Gastroesophageal sphincter (tissue), 3 donors: ENCODE measurements at regions not wholly inside any gene's neighbourhood (a gene's known extent, or its start where the extent isn't known, plus 50 kb on each side); places are given as distances from the start of the nearest gene placed in this dataset.

Experiments used
- EP300 ChIP-seq: sonication (generic); formaldehyde crosslinking; IDR thresholded peaks from one replicate; pipeline ENCODE4 v1.6.1; 2017; ENCODE audit warnings: antibody characterized with exemption, mild to moderate bottlenecking
- POLR2A ChIP-seq, 2 donors: fragments of 450-650 bp; IDR thresholded peaks; one replicate each; pipeline ENCODE4 v1.6.1; 2017; ENCODE audit warnings: antibody characterized with exemption in 2 of 2, mild to moderate bottlenecking in 2 of 2, moderate library complexity in 1 of 2
- POLR2AphosphoS5 ChIP-seq: sonication (generic); formaldehyde crosslinking; IDR thresholded peaks from one replicate; pipeline ENCODE4 v1.6.1; 2017; ENCODE audit warnings: antibody characterized with exemption
- TF ChIP-seq, protein P1 (sequence below), 4 experiments: fragments of 200-600 bp in 2 of 4; fragments of 450-650 bp in 2 of 4; sonication (generic) in 1 of 4; IDR thresholded peaks; one replicate each; pipeline ENCODE4 v1.5.1; 2017 to 2019; ENCODE audit warnings: antibody characterized with exemption in 4 of 4, mild to moderate bottlenecking in 2 of 4, moderate library complexity in 2 of 4

DNA sequence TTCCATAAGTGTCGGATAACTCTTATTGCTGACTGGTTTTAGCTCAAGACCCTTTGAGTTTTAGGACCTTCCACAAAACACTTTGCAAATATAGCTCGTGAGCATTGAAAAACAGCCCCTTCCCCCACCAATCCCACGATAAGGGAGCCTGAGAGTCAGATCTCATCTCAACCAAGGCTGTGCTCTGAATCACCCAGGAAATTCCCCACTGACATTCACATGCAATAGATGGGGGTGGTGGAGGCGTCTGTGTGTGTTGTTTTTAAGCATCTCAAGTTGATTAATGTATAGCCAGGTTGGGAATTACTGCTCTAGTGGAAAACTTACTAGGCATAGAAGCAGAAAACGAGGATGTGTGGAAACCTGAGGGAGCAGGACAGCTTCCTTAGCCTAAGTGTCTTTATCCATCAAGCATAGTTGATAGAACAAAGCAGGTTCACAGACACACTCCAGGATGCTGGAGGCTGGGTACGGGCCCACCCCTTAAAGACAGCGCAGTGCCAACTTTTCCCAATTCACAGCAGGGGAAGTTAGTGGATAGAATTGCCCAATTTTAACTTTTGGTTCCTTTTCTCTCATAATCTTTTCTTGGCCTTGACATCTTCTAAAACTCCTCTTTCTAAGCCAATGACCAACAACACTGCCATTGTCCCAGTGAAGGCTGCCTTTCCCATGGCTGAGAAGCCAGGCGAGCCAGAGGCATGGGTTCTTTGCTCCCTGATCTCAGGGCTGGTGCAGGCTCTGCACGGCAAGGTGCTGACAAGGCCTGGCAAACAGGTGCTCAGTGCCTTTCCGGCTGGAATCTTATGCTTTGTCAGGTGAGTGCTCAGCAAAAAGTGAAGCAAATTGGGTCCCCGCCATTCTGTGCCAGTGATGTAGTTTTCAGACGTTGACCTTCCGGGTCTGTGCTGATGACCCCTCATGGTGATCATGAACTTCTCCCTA lies 98.5 kb upstream of the INSIG1 start:
- TF ChIP-seq POLR2A (IDR thresholded peaks at IDR 0.05) = no peak
- TF ChIP-seq, protein P1, sequence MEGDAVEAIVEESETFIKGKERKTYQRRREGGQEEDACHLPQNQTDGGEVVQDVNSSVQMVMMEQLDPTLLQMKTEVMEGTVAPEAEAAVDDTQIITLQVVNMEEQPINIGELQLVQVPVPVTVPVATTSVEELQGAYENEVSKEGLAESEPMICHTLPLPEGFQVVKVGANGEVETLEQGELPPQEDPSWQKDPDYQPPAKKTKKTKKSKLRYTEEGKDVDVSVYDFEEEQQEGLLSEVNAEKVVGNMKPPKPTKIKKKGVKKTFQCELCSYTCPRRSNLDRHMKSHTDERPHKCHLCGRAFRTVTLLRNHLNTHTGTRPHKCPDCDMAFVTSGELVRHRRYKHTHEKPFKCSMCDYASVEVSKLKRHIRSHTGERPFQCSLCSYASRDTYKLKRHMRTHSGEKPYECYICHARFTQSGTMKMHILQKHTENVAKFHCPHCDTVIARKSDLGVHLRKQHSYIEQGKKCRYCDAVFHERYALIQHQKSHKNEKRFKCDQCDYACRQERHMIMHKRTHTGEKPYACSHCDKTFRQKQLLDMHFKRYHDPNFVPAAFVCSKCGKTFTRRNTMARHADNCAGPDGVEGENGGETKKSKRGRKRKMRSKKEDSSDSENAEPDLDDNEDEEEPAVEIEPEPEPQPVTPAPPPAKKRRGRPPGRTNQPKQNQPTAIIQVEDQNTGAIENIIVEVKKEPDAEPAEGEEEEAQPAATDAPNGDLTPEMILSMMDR (IDR thresholded peaks at IDR 0.05) = no peak
- TF ChIP-seq POLR2AphosphoS5 = no peak
- no peak for TF ChIP-seq EP300
